ENCODE measurements at regions not wholly inside any gene's neighbourhood (a gene's known extent, or its start where the extent isn't known, plus 50 kb on each side); places are given as distances from the start of the nearest gene placed in this dataset.

DNA sequence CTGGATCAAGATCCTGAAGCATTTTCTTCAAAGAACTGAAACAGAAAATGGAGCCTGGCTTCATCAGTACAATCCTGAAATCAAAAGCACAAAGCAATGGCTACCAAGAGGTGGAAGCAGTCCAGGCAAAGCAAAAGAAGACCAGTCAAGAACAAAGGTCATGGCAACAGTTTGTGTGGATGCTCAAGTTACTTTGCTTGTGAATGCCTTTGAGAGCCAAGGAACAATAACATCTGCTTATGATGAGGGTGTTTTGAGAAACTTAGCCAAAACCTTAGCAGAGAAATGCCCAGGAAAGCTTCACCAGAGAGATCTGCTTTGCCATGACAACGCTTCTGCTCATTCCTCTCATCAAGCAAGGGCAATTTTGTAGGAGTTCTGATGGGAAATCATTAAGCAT lies 723.1 kb downstream of the TMEM182 start:
- DNase-seq (ENCODE audit: low read depth) (no peak), FAIRE-seq (no peak)
- H3K4me3 ChIP-seq (ENCODE audit: low read depth, low read length), result no peak overlapping the region
- H3K36me3 ChIP-seq (ENCODE audit: control insufficient read depth, insufficient read depth, low read length), result no peaks in the 10 kb centered on the region
- TF ChIP-seq, protein P1, sequence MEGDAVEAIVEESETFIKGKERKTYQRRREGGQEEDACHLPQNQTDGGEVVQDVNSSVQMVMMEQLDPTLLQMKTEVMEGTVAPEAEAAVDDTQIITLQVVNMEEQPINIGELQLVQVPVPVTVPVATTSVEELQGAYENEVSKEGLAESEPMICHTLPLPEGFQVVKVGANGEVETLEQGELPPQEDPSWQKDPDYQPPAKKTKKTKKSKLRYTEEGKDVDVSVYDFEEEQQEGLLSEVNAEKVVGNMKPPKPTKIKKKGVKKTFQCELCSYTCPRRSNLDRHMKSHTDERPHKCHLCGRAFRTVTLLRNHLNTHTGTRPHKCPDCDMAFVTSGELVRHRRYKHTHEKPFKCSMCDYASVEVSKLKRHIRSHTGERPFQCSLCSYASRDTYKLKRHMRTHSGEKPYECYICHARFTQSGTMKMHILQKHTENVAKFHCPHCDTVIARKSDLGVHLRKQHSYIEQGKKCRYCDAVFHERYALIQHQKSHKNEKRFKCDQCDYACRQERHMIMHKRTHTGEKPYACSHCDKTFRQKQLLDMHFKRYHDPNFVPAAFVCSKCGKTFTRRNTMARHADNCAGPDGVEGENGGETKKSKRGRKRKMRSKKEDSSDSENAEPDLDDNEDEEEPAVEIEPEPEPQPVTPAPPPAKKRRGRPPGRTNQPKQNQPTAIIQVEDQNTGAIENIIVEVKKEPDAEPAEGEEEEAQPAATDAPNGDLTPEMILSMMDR (IDR thresholded peaks at IDR 0.05; ENCODE audit: insufficient read depth, low read length, severe bottlenecking), result no peak
- H3K27me3 ChIP-seq (ENCODE audit: control insufficient read depth, insufficient read depth, low read length), result no peaks in the 10 kb centered on the region

DNA sequence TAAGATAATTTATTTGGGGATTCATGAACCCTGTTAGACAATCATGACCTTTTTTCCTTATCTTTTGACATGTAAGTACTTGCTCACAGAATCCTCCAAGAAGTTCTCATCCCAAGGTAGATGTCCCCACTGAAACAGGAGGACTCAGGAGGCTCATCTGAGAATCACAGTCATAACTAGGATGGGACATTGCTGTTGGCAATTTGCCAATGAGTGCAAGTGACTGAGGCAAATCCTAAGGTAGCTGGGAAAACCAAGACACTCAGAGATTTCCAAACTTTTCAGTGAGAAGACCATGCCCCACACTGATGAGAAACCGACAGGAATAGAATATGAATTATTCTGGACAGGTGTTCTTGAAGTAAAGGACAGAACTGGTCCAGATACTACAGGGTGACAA lies 735.0 kb downstream of the TMEM182 start:
- DNase-seq (ENCODE audit: low read depth) (no peak), FAIRE-seq (no peak)
- Histone ChIP-seq H3K27me3 (ENCODE audit: control insufficient read depth, insufficient read depth, low read length) (no peaks in the 10 kb centered on the region), H3K36me3 (ENCODE audit: control insufficient read depth, insufficient read depth, low read length) (no peaks in the 10 kb centered on the region), H3K4me3 (ENCODE audit: low read depth, low read length) (no peak overlapping the region)
- TF ChIP-seq, protein P1 (IDR thresholded peaks at IDR 0.05; ENCODE audit: insufficient read depth, low read length, severe bottlenecking), result no peak

DNA sequence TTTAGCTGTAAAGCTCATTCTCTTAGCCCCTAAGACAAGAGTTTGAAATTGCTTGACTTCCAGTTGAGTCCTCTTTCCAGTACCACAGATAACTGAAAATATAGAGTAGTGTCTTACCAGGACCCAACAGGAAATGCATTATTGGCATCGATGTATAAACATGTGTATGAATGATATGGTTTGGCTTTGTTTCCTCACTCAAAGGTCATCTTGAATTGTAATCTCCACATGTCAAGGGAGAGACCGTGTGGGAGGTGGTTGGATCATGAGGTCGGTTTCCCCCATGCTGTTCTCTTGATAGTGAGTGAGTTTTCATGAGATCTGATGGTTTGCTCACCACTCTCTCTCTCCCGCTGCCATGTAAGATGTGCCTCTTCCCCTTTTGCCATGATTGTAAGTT lies 745.0 kb downstream of the TMEM182 start:
- no peak for FAIRE-seq
- no peak overlapping the region for H3K4me3 ChIP-seq (ENCODE audit: low read depth, low read length)
- no peaks in the 10 kb centered on the region for H3K36me3 ChIP-seq (ENCODE audit: control insufficient read depth, insufficient read depth, low read length)
- DNase-seq (ENCODE audit: low read depth), result no peak
- H3K27me3 ChIP-seq (ENCODE audit: control insufficient read depth, insufficient read depth, low read length), result no peaks in the 10 kb centered on the region
- TF ChIP-seq, protein P1 (IDR thresholded peaks at IDR 0.05; ENCODE audit: insufficient read depth, low read length, severe bottlenecking), result no peak

DNA sequence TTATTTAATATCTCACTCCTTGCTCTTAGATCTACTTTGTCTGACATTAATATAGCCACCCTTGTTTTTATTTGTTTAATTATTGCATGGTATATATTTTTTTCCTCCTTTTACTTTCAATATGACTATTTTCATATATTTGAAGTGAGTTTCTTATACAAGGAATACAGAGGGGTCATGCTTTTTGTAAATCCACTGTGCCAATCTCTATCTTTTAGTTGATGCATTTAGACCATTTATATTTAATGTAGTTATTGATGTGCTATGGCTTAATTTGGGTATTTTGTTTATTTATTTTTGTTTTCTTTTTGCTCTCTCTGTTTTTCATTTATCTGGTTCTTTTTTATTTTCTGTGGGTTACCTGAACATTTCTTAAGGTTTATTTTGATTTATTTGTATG lies 750.6 kb downstream of the TMEM182 start:
- TF ChIP-seq, protein P1 (IDR thresholded peaks at IDR 0.05; ENCODE audit: insufficient read depth, low read length, severe bottlenecking), result no peak
- no peak overlapping the region for H3K4me3 ChIP-seq (ENCODE audit: low read depth, low read length)
- FAIRE-seq, result no peak
- no peaks in the 10 kb centered on the region for H3K36me3 ChIP-seq (ENCODE audit: control insufficient read depth, insufficient read depth, low read length)
- DNase-seq (ENCODE audit: low read depth), result no peak
- no peaks in the 10 kb centered on the region for H3K27me3 ChIP-seq (ENCODE audit: control insufficient read depth, insufficient read depth, low read length)

DNA sequence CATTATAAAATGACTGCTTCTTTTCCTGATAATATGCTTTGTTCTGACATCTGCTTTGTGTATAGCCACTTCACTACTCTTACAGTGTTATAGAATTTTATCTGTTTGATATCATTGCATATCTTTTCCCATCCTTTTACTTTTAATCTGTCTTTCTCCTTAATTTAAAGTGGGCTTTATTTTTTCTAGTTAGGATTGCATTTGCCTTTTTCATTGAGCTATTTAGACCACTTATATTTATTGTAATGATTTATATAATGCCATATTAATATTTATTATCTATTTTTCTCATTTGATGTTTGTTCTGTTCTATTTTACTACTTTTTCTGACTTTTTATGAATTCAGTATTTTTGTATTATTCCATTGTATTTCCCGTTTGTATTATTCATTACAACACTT lies 758.7 kb downstream of the TMEM182 start:
- TF ChIP-seq, protein P1 (IDR thresholded peaks at IDR 0.05; ENCODE audit: insufficient read depth, low read length, severe bottlenecking), result no peak
- H3K4me3 ChIP-seq (ENCODE audit: low read depth, low read length), result no peak overlapping the region
- H3K36me3 ChIP-seq (ENCODE audit: control insufficient read depth, insufficient read depth, low read length), result no peaks in the 10 kb centered on the region
- H3K27me3 ChIP-seq (ENCODE audit: control insufficient read depth, insufficient read depth, low read length), result no peaks in the 10 kb centered on the region
- DNase-seq (ENCODE audit: low read depth) (no peak), FAIRE-seq (no peak)

DNA sequence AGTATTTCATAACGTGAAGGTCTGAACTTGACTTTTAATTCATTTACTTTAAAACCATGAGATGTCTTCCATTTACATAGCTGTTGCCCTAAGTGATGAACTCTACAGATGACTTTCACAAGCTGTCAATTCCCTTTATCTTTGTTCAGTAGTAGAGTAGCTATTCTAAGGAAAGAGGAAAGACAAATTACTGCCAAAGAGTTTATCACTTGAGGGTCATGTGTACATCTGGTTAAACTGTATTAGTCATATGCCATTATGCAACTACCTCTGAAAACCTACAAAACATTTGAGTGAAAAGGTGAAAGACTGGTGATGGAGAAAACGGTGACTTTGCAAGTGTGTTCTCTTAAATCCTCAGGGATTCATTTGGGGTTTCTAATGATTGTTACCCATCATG lies 763.9 kb downstream of the TMEM182 start:
- no peaks in the 10 kb centered on the region for H3K27me3 ChIP-seq (ENCODE audit: control insufficient read depth, insufficient read depth, low read length)
- TF ChIP-seq, protein P1 (IDR thresholded peaks at IDR 0.05; ENCODE audit: insufficient read depth, low read length, severe bottlenecking), result no peak
- DNase-seq (ENCODE audit: low read depth) (peak; percentile 5), FAIRE-seq (no peak)
- H3K36me3 ChIP-seq (ENCODE audit: control insufficient read depth, insufficient read depth, low read length), result no peaks in the 10 kb centered on the region
- H3K4me3 ChIP-seq (ENCODE audit: low read depth, low read length), result no peak overlapping the region

Data from bronchial epithelial cell (primary cell).